Kidney (tissue), 13 donors: ENCODE measurements at regions not wholly inside any gene's neighbourhood (a gene's known extent, or its start where the extent isn't known, plus 50 kb on each side); places are given as distances from the start of the nearest gene placed in this dataset.
"Not testable (repeated sequence)": the region's sequence is repeated elsewhere in the genome, so short reads cannot be mapped to it uniquely, and the experiment has no call there.

Experiments
- DNase-seq, 5 donors: peaks; one replicate each; pipeline ENCODE4 v3.0.0-alpha.2; 2013 to 2020
- FAIRE-seq: peaks from 2 replicates; lab custom pipeline; 2012; peaks lifted over from hg19 to GRCh38; lab: Jason Lieb, UNC
- H3K27ac ChIP-seq, 2 donors: one replicate each; pipeline ENCODE4 v1.7.0; 2013; ENCODE audit warnings: low read depth in 2 of 2, low read length in 2 of 2, inconsistent platforms in 1 of 2
- H3K27me3 ChIP-seq: one replicate; pipeline ENCODE4 v1.7.1; 2013; ENCODE audit warnings: low read length, inconsistent platforms; ENCODE audit not compliant: control insufficient read depth, insufficient read depth
- H3K36me3 ChIP-seq, 3 donors: one replicate each; pipeline versions ENCODE4 v1.7.0 to v1.7.1; 2013; ENCODE audit warnings: low read length in 3 of 3, control low read depth in 1 of 3, inconsistent platforms in 1 of 3; ENCODE audit not compliant: insufficient read depth in 3 of 3, control insufficient read depth in 2 of 3
- H3K4me1 ChIP-seq, 3 donors: one replicate each; pipeline versions ENCODE4 v1.7.0 to v1.7.1; 2013; ENCODE audit warnings: low read length in 3 of 3, inconsistent platforms in 1 of 3, low read depth in 1 of 3; ENCODE audit not compliant: control insufficient read depth in 2 of 3, insufficient read depth in 2 of 3
- H3K4me3 ChIP-seq, 3 donors: one replicate each; pipeline versions ENCODE4 v1.7.0 to v1.8.1; 2013; ENCODE audit warnings: low read length in 3 of 3, control low read depth in 1 of 3, inconsistent platforms in 1 of 3
- H3K9ac ChIP-seq, 3 donors: one replicate each; pipeline versions ENCODE4 v1.7.0 to v1.7.1; 2013; ENCODE audit warnings: low read length in 3 of 3, control low read depth in 1 of 3, inconsistent platforms in 1 of 3
- H3K9me3 ChIP-seq, 3 donors: one replicate each; pipeline versions ENCODE4 v1.7.0 to v1.7.1; 2013; ENCODE audit warnings: low read length in 3 of 3, control low read depth in 1 of 3, inconsistent platforms in 1 of 3; ENCODE audit not compliant: control insufficient read depth in 2 of 3, insufficient read depth in 1 of 3
- CTCF ChIP-seq: IDR thresholded peaks from 3 replicates; pipeline ENCODE4 v1.5.1; 2012; ENCODE audit warnings: mild to moderate bottlenecking, moderate library complexity, borderline replicate concordance; ENCODE audit not compliant: insufficient read depth; ENCODE audit errors: extremely low read depth
- intact Hi-C: fragments of 100-400 bp; cut with DNase I; formaldehyde crosslinking; loops from one replicate; pipeline ENCODE4 v1.11.1; 2022
- donor health status: control.
- donor health status: control.
- donor health status: control.
- donor health status: control.
- donor health status: control.
- donor health status: DM: yes; HTN: yes; CAD: no.
- donor health status: Normal renal cell carcinoma (clear cell type).

GRCh38 chr22:11302904-11303303 lies 4225.1 kb upstream of the OR11H1 start:
- H3K27ac ChIP-seq, H3K9ac ChIP-seq, H3K4me1 ChIP-seq, FAIRE-seq, H3K4me3 ChIP-seq, H3K36me3 ChIP-seq, H3K27me3 ChIP-seq, H3K9me3 ChIP-seq, DNase-seq, intact Hi-C loops: not testable (repeated sequence)

- H3K9me3 ChIP-seq, H3K4me3 ChIP-seq, FAIRE-seq, intact Hi-C loops, H3K9ac ChIP-seq, H3K36me3 ChIP-seq, H3K4me1 ChIP-seq, H3K27me3 ChIP-seq, H3K27ac ChIP-seq, DNase-seq: not testable (repeated sequence)
These were observed 4222.8 kb upstream of the OR11H1 start for GRCh38 chr22:11305179-11305578.

GRCh38 chr22:11306933-11307518 lies 4221.0 kb upstream of the OR11H1 start:
- H3K4me1 ChIP-seq, H3K27ac ChIP-seq, intact Hi-C loops, H3K9me3 ChIP-seq, H3K4me3 ChIP-seq, FAIRE-seq, H3K27me3 ChIP-seq, DNase-seq, H3K9ac ChIP-seq, H3K36me3 ChIP-seq: not testable (repeated sequence)

DNA sequence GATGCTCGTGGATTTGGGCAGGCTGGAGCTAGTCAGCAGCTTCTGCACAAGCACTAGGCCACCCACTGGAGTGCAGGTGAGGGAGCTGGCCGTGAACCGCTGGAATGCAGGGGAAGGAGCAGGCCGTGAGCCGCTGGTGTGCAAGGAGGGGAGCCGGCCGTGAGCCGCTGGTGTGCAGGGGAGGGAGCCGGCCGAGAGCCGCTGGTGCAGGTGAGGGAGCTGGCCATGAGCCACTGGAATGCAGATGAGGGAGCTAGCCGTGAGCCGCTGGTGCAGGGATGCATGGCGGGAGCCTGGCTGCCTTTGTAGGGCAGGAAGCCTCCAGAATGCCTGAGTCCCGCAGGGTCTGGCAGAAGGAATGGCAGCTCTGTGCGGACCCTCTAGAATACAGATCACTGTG lies 4220.0 kb upstream of the OR11H1 start:
- FAIRE-seq (no peak), DNase-seq (no peak)
- H3K27ac ChIP-seq, result no peak overlapping the region
- H3K9me3 ChIP-seq, result peaks cover 0 to 4% (median 2%) of the 10 kb centered on the region in 3 donors
- no peaks in the 10 kb centered on the region for H3K36me3 ChIP-seq
- no peak overlapping the region for H3K4me3 ChIP-seq
- TF ChIP-seq CTCF, result no peak
- no peaks in the 10 kb centered on the region for H3K4me1 ChIP-seq
- no peaks in the 10 kb centered on the region for H3K27me3 ChIP-seq
- H3K9ac ChIP-seq, result no peak overlapping the region
- intact Hi-C loops, result no loop called here

DNA sequence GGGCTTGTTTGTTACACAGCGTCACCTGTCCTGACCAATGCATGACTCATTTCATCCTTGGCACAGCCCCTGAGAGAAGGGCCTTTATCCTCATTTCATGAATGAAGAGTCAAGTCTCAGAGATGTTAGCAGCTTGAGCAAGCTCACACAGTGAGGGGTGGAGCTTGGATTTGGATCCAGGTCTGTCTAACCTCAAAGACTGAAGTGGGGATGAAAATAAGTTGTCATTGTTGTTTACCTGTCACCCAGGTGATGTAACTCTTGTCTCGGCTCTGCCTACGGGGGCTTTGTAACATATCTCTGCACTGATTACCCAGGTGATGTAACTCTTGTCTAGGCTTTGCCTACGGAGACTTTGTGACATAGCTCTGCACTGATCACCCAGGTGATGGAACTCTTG lies 4218.2 kb upstream of the OR11H1 start:
- H3K4me1 ChIP-seq, H3K9me3 ChIP-seq, intact Hi-C loops: not testable (repeated sequence)

GRCh38 chr22:11310647-11311046 lies 4217.3 kb upstream of the OR11H1 start:
- H3K36me3 ChIP-seq, H3K27ac ChIP-seq, intact Hi-C loops, H3K9me3 ChIP-seq, FAIRE-seq, H3K27me3 ChIP-seq, DNase-seq, H3K4me3 ChIP-seq, H3K9ac ChIP-seq, H3K4me1 ChIP-seq: not testable (repeated sequence)

More for the DNA sequence above, 4218.2 kb upstream of the OR11H1 start:
- H3K27ac ChIP-seq, H3K9ac ChIP-seq, DNase-seq, FAIRE-seq, H3K27me3 ChIP-seq, H3K36me3 ChIP-seq, H3K4me3 ChIP-seq: not testable (repeated sequence)

DNA sequence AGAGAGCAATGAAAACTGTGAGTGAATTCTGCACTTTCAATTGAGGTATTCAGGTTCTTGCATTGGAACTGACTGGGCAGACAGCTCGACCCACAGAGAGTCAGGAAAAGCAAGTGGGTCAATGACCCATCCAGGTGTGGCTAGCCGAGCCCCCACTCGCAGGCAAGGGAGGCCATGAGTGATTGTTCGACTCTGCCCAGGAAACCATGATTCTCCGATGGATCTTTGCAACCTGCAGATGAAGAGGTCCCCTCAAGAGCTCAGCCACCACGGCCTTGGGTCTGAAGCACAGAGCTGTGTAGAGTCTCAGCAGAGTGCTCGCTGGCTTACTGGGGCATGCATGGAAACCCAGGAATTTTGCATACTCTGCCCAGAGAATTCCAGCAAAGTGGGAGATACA lies 4215.4 kb upstream of the OR11H1 start:
- H3K27me3 ChIP-seq, H3K36me3 ChIP-seq, DNase-seq, H3K9ac ChIP-seq, intact Hi-C loops, FAIRE-seq, H3K4me1 ChIP-seq, H3K9me3 ChIP-seq, H3K4me3 ChIP-seq, H3K27ac ChIP-seq: not testable (repeated sequence)
